ENCODE measurements at regions not wholly inside any gene's neighbourhood (a gene's known extent, or its start where the extent isn't known, plus 50 kb on each side); places are given as distances from the start of the nearest gene placed in this dataset.

DNA sequence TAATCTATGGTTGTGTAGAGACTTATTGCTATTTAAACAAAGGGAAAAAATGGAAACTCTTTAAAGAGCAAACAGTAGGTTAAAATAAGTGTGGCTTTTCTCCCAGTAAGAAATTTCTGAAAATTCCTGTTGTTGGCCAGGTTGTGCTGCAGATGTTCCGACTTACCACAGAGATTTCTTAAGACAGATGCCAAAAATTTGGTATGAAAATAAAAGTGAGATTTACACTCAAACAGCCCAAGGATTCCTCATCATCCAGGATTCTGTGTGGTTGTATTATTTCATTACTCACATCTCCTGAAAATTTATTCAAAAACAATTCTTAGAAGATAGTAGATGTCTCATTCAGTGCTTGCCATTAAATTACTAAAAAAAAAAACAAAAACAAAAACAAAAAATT, 296.7 kb upstream of the PTBP2 start:
- DNase-seq, result no peak
- Histone ChIP-seq H4K20me1 (ENCODE audit: insufficient read depth, low read length) (no peaks in the 10 kb centered on the region), H3K79me2 (ENCODE audit: insufficient read depth, low read length) (no peaks in the 10 kb centered on the region), H3K4me2 (replicated peaks; ENCODE audit: extremely low read depth, low read length, poor library complexity, severe bottlenecking) (no peak overlapping the region), H3K36me3 (replicated peaks in 1 of 2; ENCODE audit: control insufficient read depth in 1 of 2, insufficient read depth in 2 of 2, low read length in 2 of 2) (no peaks in the 10 kb centered on the region), H3K4me1 (ENCODE audit: control insufficient read depth in 1 of 2, insufficient read depth in 2 of 2, low read length in 2 of 2) (no peaks in the 10 kb centered on the region), H3K9me3 (replicated peaks in 1 of 2; ENCODE audit: control insufficient read depth in 1 of 2, insufficient read depth in 1 of 2, low read length in 2 of 2) (no peaks in the 10 kb centered on the region), H3K9ac (ENCODE audit: insufficient read depth, low read length, poor library complexity, severe bottlenecking) (no peak overlapping the region), H2AFZ (ENCODE audit: insufficient read depth, low read depth, low read length, poor library complexity, severe bottlenecking) (no peak overlapping the region), H3K4me3 (replicated peaks in 1 of 3; ENCODE audit: low read depth in 2 of 3, low read length in 3 of 3) (no peak overlapping the region), H3K27me3 (ENCODE audit: control insufficient read depth in 2 of 2, insufficient read depth in 2 of 2, low read length in 2 of 2) (no peaks in the 10 kb centered on the region), H3K27ac (ENCODE audit: low read depth in 1 of 2, low read length in 2 of 2) (no peak overlapping the region)
- no peak overlapping the region for H3K27ac Mint-ChIP-seq
- TF ChIP-seq, protein P1, sequence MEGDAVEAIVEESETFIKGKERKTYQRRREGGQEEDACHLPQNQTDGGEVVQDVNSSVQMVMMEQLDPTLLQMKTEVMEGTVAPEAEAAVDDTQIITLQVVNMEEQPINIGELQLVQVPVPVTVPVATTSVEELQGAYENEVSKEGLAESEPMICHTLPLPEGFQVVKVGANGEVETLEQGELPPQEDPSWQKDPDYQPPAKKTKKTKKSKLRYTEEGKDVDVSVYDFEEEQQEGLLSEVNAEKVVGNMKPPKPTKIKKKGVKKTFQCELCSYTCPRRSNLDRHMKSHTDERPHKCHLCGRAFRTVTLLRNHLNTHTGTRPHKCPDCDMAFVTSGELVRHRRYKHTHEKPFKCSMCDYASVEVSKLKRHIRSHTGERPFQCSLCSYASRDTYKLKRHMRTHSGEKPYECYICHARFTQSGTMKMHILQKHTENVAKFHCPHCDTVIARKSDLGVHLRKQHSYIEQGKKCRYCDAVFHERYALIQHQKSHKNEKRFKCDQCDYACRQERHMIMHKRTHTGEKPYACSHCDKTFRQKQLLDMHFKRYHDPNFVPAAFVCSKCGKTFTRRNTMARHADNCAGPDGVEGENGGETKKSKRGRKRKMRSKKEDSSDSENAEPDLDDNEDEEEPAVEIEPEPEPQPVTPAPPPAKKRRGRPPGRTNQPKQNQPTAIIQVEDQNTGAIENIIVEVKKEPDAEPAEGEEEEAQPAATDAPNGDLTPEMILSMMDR (IDR thresholded peaks at IDR 0.05), result no peak
- H3K4me3 Mint-ChIP-seq, result no peak overlapping the region
- peaks cover 0 to 2% (median 1%) of the 10 kb centered on the region in 3 donors for H3K27me3 Mint-ChIP-seq (ENCODE audit: low read depth in 3 of 3)
- WGBS (ENCODE audit: insufficient coverage), result no CpG with 5 or more reads among the region's 1 CpG
- no peaks in the 10 kb centered on the region for H3K4me1 Mint-ChIP-seq
- intact Hi-C loops (cut with micrococcal nuclease), result no loop called here
- peaks cover 0 to 3% (median 0%) of the 10 kb centered on the region in 7 donors for H3K9me3 Mint-ChIP-seq
- no peaks in the 10 kb centered on the region for H3K36me3 Mint-ChIP-seq

GRCh38 chr1:96425382-96426129, 296.0 kb upstream of the PTBP2 start:
- Histone ChIP-seq H3K4me1 (ENCODE audit: control insufficient read depth in 1 of 2, insufficient read depth in 2 of 2, low read length in 2 of 2) (no peaks in the 10 kb centered on the region), H3K27ac (ENCODE audit: low read depth in 1 of 2, low read length in 2 of 2) (no peak overlapping the region), H3K4me2 (replicated peaks; ENCODE audit: extremely low read depth, low read length, poor library complexity, severe bottlenecking) (no peak overlapping the region), H3K36me3 (replicated peaks in 1 of 2; ENCODE audit: control insufficient read depth in 1 of 2, insufficient read depth in 2 of 2, low read length in 2 of 2) (no peaks in the 10 kb centered on the region), H2AFZ (ENCODE audit: insufficient read depth, low read depth, low read length, poor library complexity, severe bottlenecking) (no peak overlapping the region), H3K9me3 (replicated peaks in 1 of 2; ENCODE audit: control insufficient read depth in 1 of 2, insufficient read depth in 1 of 2, low read length in 2 of 2) (no peaks in the 10 kb centered on the region), H3K79me2 (ENCODE audit: insufficient read depth, low read length) (no peaks in the 10 kb centered on the region), H3K4me3 (replicated peaks in 1 of 3; ENCODE audit: low read depth in 2 of 3, low read length in 3 of 3) (no peak overlapping the region), H3K27me3 (ENCODE audit: control insufficient read depth in 2 of 2, insufficient read depth in 2 of 2, low read length in 2 of 2) (no peaks in the 10 kb centered on the region), H3K9ac (ENCODE audit: insufficient read depth, low read length, poor library complexity, severe bottlenecking) (no peak overlapping the region), H4K20me1 (ENCODE audit: insufficient read depth, low read length) (no peaks in the 10 kb centered on the region)
- H3K36me3 Mint-ChIP-seq, result no peaks in the 10 kb centered on the region
- H3K4me1 Mint-ChIP-seq, result no peaks in the 10 kb centered on the region
- intact Hi-C loops (cut with micrococcal nuclease), result no loop called here
- H3K27me3 Mint-ChIP-seq (ENCODE audit: low read depth in 3 of 3), result peaks cover 0 to 2% (median 1%) of the 10 kb centered on the region in 3 donors
- TF ChIP-seq, protein P1 (IDR thresholded peaks at IDR 0.05), result no peak
- no peak overlapping the region for H3K27ac Mint-ChIP-seq
- DNase-seq, result no peak
- H3K4me3 Mint-ChIP-seq, result no peak overlapping the region
- 70% methylated on average over 2 of the region's 5 CpGs for WGBS (ENCODE audit: insufficient coverage)
- H3K9me3 Mint-ChIP-seq, result peaks cover 0 to 3% (median 0%) of the 10 kb centered on the region in 7 donors

Data from CD14-positive monocyte (primary cell).